HG03280 (cell line): ENCODE measurements at regions not wholly inside any gene's neighbourhood (a gene's known extent, or its start where the extent isn't known, plus 50 kb on each side); places are given as distances from the start of the nearest gene placed in this dataset.

Experiments used
- ATAC-seq: cut with Tn5 transposase; IDR thresholded peaks from one replicate; pipeline ENCODE4 v1.9.1; 2021; ENCODE audit warnings: mild to moderate bottlenecking, moderate library complexity; ENCODE audit not compliant: unreplicated experiment

- ATAC-seq: no peak
Measured at GRCh38 chr12:95411057-95411456, 62.9 kb upstream of the METAP2 start.

DNA sequence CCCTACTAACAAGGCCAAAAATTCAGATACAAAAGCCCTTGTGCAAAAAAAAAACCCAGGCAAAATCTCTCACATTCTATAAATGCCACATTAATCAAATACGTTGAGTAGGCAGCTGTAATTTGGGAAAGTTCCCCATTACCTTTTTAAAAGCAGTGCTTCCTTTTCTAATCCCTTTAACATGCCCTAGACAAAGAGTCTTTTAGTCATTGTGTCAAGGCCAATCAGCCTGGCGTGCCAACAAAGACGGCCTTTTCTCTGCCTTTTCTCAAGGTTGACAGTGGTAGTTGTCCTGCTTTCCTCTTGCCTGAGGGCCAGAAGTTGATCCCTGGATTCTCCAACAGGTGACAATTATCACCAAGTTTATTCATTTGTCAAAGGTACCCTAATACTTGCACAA, 62.5 kb upstream of the METAP2 start:
- no peak for ATAC-seq

DNA sequence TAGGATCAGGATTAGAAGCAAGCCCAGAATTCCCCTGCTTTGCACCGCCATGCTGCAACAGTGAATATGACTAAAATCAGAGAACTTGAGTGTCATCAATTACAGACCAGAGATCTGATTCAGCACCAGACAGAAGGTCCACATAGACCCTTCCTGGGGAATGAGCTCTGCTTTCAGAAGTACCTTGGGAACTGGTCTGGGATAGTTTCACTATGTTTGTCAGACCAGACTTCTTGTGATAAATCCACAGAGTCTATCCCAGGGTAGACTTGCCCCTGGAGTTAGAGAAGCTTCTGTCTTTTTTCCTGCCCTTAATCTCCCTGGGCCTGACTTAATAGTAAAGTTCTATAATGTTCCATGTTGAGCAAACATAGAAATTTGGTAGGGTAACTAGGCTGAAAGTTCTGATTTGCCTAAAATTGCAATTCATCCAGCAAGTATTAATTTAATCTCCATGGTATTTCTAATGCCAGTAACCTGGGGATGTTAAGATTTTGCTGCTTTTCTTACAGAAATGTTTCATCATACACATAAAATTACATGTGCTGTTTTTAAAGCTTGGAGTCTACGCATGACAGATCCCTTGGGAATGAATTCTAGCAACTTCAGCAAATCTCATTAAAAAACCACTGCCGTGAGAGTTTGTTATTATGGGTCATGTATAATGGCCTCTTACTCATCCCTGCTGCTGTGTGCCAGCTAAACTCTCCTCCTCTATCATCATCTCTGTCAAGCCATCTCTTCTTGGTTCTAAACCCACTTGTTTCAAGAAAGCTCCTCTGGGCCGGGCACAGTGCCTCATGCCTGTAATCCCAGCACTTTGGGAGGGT, 61.3 kb upstream of the METAP2 start:
- ATAC-seq: no peak

DNA sequence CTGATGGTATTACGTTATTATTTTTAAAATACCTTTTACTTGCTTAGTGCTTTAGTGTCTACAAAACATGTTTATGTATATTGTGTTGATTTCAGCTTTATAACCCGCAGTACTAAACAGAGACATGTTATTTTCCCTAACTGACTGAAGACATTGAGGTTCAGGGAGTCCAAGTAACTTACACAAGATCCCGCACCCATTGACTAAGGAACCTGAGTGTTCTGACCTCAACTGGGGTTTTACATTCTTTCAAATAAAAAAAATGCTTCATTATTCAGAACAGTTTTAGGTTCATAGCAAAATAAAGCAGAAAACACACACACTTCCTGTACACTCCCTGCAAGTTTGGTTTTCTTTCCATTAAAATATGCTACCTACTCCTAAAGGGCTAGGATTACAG, 60.4 kb upstream of the METAP2 start:
- no peak for ATAC-seq

DNA sequence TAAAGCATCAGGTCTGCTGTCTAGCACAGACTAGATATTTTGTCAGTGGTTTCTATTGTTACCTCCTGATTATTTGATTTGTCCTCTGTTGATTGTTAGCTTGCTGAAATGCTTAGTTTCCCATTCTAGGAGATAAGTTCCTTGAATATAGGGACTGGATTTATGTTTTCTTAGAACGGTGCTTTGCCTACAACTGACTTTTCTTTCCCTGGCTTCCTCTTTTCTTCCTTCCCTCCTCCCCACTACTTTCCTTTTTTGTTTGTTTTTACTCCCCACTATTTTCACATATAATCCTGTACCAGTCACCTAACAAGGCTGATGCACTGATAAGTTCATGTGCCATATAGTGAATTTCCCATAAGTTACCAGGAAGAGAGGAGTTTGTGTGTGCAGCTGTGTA, 58.5 kb upstream of the METAP2 start:
- ATAC-seq: no peak

DNA sequence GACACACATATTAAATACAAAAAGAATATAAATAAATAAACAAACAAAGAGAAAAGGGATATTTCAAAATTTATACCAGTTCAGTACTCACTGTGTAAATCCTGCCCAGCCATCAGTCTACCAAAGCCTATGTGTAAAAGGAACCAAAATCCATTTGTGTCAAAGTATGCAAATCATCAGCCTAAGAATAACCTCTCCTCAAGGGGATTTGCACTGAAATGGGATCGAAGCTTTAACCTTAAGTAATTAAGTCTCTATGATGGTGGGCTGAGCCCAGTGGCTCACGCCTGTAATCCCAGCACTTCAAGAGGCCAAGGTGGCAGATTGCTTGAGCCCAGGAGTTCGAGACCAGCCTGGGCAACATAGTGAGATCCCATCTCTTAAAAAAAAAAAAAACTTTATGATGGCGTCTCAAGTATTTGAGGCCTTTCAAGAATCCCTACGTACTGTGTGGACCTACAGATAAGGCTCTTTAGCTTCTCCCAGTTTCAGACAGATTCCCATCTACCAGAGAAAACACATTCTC, 57.8 kb upstream of the METAP2 start:
- ATAC-seq: no peak

DNA sequence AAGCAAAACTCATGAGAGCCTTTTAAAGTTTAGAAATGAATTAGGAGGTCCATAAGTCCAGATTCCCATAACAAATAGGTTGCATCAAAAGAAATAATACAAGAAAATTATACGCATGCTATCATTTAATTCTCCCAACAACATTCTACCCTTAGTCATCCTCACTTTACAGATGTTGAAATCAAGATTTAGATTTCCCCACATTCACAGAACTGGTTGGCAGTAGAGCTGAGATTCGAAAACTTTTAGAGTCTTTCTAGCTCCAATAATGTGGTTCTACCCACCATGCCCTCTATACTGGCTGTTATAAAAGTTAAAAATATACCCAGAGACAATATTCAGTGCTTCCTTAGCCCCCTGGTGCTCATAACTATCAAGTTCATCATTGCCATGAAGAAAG, 56.6 kb upstream of the METAP2 start:
- no peak for ATAC-seq

DNA sequence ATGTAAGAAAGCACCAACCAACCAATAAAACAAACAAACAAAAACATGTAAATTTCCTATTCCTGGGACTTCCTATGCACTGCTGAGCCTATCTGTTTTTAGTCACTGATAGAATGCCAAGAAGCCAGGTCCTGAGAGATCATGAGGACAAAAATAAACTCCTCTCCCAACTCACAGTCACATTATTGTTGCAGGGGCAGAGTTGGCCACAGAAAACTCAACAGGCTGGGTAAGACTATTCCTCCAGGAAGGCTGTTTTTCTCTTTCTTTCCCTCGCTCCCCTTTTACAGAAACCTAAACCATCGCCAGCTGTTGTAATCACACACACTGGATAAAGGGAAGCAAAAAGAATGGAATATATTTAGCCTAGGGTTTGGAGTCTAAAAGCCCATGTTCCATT, 55.8 kb upstream of the METAP2 start:
- no peak for ATAC-seq
